H9 (cell line): ENCODE measurements at regions not wholly inside any gene's neighbourhood (a gene's known extent, or its start where the extent isn't known, plus 50 kb on each side); places are given as distances from the start of the nearest gene placed in this dataset.

Experiments
- DNase-seq: peaks from one replicate; pipeline ENCODE4 v3.0.0-alpha.2; 2017
- H2AFZ ChIP-seq: one replicate; pipeline ENCODE4 v1.6.1; 2013; ENCODE audit warnings: mild to moderate bottlenecking, low read length, control low read depth, moderate library complexity
- H2AK5ac ChIP-seq: 2 replicates; pipeline ENCODE4 v1.6.1; 2013; ENCODE audit warnings: low read length, control low read depth, mixed read lengths; ENCODE audit not compliant: insufficient read length
- H2BK120ac ChIP-seq: one replicate; pipeline ENCODE4 v1.6.1; 2013; ENCODE audit warnings: low read depth, mild to moderate bottlenecking, low read length, control low read depth, inconsistent platforms; ENCODE audit not compliant: poor library complexity, severe bottlenecking
- H2BK12ac ChIP-seq: 2 replicates; pipeline ENCODE4 v1.6.1; 2013; ENCODE audit warnings: low read length, control low read depth, mixed read lengths, low read depth; ENCODE audit not compliant: insufficient read length
- H2BK15ac ChIP-seq: 2 replicates; pipeline ENCODE4 v1.6.1; 2013; ENCODE audit warnings: low read depth, low read length, control low read depth
- H2BK20ac ChIP-seq: one replicate; pipeline ENCODE4 v1.6.1; 2013; ENCODE audit warnings: low read depth, mild to moderate bottlenecking, low read length, control low read depth, inconsistent platforms; ENCODE audit not compliant: poor library complexity, severe bottlenecking
- H2BK5ac ChIP-seq: 2 replicates; pipeline ENCODE4 v1.6.1; 2013; ENCODE audit warnings: low read length, control low read depth, mixed read lengths; ENCODE audit not compliant: insufficient read length
- H3K14ac ChIP-seq: 2 replicates; pipeline ENCODE4 v1.6.1; 2013; ENCODE audit warnings: low read length, control low read depth; ENCODE audit not compliant: insufficient read depth
- H3K18ac ChIP-seq: 2 replicates; pipeline ENCODE4 v1.6.1; 2013; ENCODE audit warnings: low read depth, mild to moderate bottlenecking, mixed read lengths, low read length, control low read depth; ENCODE audit not compliant: insufficient read length
- H3K23ac ChIP-seq: 2 replicates; pipeline ENCODE4 v1.6.1; 2013; ENCODE audit warnings: low read length, control low read depth, mixed read lengths, low read depth; ENCODE audit not compliant: insufficient read length
- H3K23me2 ChIP-seq: 2 replicates; pipeline ENCODE4 v1.6.1; 2013; ENCODE audit warnings: low read depth, mild to moderate bottlenecking, mixed read lengths, low read length, control low read depth; ENCODE audit not compliant: insufficient read length, poor library complexity, severe bottlenecking
- H3K27ac ChIP-seq: 2 replicates; pipeline ENCODE4 v1.5.1; 2013; ENCODE audit warnings: low read length, control low read depth, mixed read lengths, low read depth; ENCODE audit not compliant: insufficient read length
- H3K27me3 ChIP-seq: 2 replicates; pipeline ENCODE4 v1.6.1; 2013; ENCODE audit warnings: low read length, control low read depth, inconsistent platforms; ENCODE audit not compliant: insufficient read depth
- H3K4ac ChIP-seq: 2 replicates; pipeline ENCODE4 v1.6.1; 2013; ENCODE audit warnings: low read depth, mild to moderate bottlenecking, control low read depth, inconsistent platforms, low read length, moderate library complexity
- H3K4me1 ChIP-seq: 2 replicates; pipeline ENCODE4 v1.6.1; 2013; ENCODE audit warnings: low read length, control low read depth, inconsistent platforms; ENCODE audit not compliant: insufficient read depth
- H3K4me2 ChIP-seq: 2 replicates; pipeline ENCODE4 v1.6.1; 2013; ENCODE audit warnings: low read length, control low read depth, mixed read lengths; ENCODE audit not compliant: insufficient read length, insufficient read depth
- H3K56ac ChIP-seq: 2 replicates; pipeline ENCODE4 v1.6.1; 2013; ENCODE audit warnings: low read depth, mild to moderate bottlenecking, mixed read lengths, low read length, control low read depth; ENCODE audit not compliant: insufficient read length
- H3K79me1 ChIP-seq: 2 replicates; pipeline ENCODE4 v1.6.1; 2013; ENCODE audit warnings: low read depth, mild to moderate bottlenecking, moderate library complexity, low read length, control low read depth, inconsistent platforms; ENCODE audit not compliant: insufficient read depth, poor library complexity, severe bottlenecking
- H3K79me2 ChIP-seq: 2 replicates; pipeline ENCODE4 v1.6.1; 2013; ENCODE audit warnings: low read length, control low read depth, inconsistent platforms; ENCODE audit not compliant: insufficient read depth
- H3K9ac ChIP-seq: 2 replicates; pipeline ENCODE4 v1.6.1; 2013; ENCODE audit warnings: low read length, control low read depth, mixed read lengths; ENCODE audit not compliant: insufficient read length; ENCODE audit errors: extremely low read depth
- H3K9me3 ChIP-seq: one replicate; pipeline ENCODE4 v1.6.1; 2013; ENCODE audit warnings: low read depth, low read length, inconsistent platforms; ENCODE audit not compliant: control insufficient read depth
- H3T11ph ChIP-seq: one replicate; pipeline ENCODE4 v1.6.1; 2013; ENCODE audit warnings: mild to moderate bottlenecking, low read length, control low read depth, inconsistent platforms
- H4K20me1 ChIP-seq: one replicate; pipeline ENCODE4 v1.6.1; 2013; ENCODE audit not compliant: control insufficient read depth, insufficient read length, insufficient read depth
- H4K5ac ChIP-seq: 2 replicates; pipeline ENCODE4 v1.6.1; 2013; ENCODE audit warnings: low read depth, mild to moderate bottlenecking, mixed read lengths, low read length, control low read depth; ENCODE audit not compliant: insufficient read length
- H4K8ac ChIP-seq: replicated peaks from 2 replicates; pipeline ENCODE4 v1.6.1; 2013; ENCODE audit warnings: low read length, control low read depth, mixed read lengths, low read depth; ENCODE audit not compliant: insufficient read length
- H4K91ac ChIP-seq: 2 replicates; pipeline ENCODE4 v1.6.1; 2013; ENCODE audit warnings: low read depth, mild to moderate bottlenecking, moderate library complexity, mixed read lengths, low read length, control low read depth; ENCODE audit not compliant: insufficient read length
- H3K27ac Mint-ChIP-seq, 3 experiments: 2 replicates in 2 of 3; 3 replicates in 1 of 3; pipeline ENCODE4 v1.8.0; 2020 to 2021; ENCODE audit warnings: mixed read lengths in 3 of 3, mild to moderate bottlenecking in 1 of 3, moderate library complexity in 1 of 3
- H3K27me3 Mint-ChIP-seq: 2 replicates; pipeline ENCODE4 v1.8.0; 2021; ENCODE audit warnings: low read depth, mild to moderate bottlenecking, moderate library complexity, mixed read lengths
- H3K36me3 Mint-ChIP-seq, 3 experiments: 2 replicates in 2 of 3; 3 replicates in 1 of 3; pipeline ENCODE4 v1.8.0; 2020 to 2021; ENCODE audit warnings: low read depth in 3 of 3, mixed read lengths in 3 of 3; ENCODE audit not compliant: insufficient read depth in 1 of 3
- H3K4me1 Mint-ChIP-seq, 2 experiments: 2 replicates each; pipeline ENCODE4 v1.8.0; 2020; ENCODE audit warnings: mixed read lengths in 2 of 2
- H3K4me3 Mint-ChIP-seq, 2 experiments: 2 replicates in 1 of 2; 3 replicates in 1 of 2; pipeline ENCODE4 v1.8.0; 2020 to 2021; ENCODE audit warnings: mild to moderate bottlenecking in 2 of 2, mixed read lengths in 2 of 2, moderate library complexity in 1 of 2
- H3K9me3 Mint-ChIP-seq, 2 experiments: 2 replicates in 1 of 2; 3 replicates in 1 of 2; pipeline ENCODE4 v1.8.0; 2020; ENCODE audit warnings: mild to moderate bottlenecking in 2 of 2, mixed read lengths in 2 of 2, moderate library complexity in 1 of 2
- WGBS: extraction: QIAGEN DNeasy Blood & Tissue Kit; methylation state at CpG from one replicate; pipeline ENCODE4 v1.1.7; 2013; ENCODE audit warnings: missing lambda C conversion rate, low lambda C conversion rate, mixed read lengths; ENCODE audit not compliant: insufficient read length; ENCODE audit errors: extremely low coverage; 5-methylcytosine and 5-hydroxymethylcytosine counted together
- TF ChIP-seq, protein P1 (sequence below): fragments of 200-600 bp; sonication (generic); conservative IDR thresholded peaks from 3 replicates; pipeline ENCODE4 v1.8.0; 2021; ENCODE audit warnings: antibody characterized with exemption, mild to moderate bottlenecking

DNA sequence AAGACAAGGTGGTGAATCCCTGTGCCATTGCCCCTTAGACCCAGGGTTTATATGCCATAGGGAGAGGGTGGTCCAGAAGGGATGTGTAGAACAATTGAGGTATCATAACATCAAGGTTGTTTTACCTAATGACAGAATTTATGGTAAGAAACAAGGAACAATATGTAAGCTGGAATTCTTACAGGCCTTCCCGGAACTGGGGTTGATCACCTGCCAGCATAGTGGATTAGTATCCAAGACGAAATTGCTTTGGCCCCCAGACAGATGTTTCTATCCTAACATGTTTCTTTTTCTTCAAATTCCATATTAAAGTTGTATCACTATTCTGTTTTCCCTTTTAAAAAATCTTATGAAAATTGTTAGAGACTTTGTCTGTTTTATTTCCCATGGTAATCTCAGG, 343.8 kb upstream of the ANO3 start:
- Histone ChIP-seq H3K23me2 (no peaks in the 10 kb centered on the region), H2BK15ac (no peak overlapping the region), H2BK120ac (no peak overlapping the region), H3K27me3 (no peaks in the 10 kb centered on the region), H2BK5ac (no peak overlapping the region), H3K79me1 (no peaks in the 10 kb centered on the region), H4K91ac (no peak overlapping the region), H4K5ac (no peak overlapping the region), H3K79me2 (no peaks in the 10 kb centered on the region), H2BK20ac (no peak overlapping the region), H3K27ac (no peak overlapping the region), H2BK12ac (no peak overlapping the region), H3K56ac (no peak overlapping the region), H2AK5ac (no peak overlapping the region), H3T11ph (no peak overlapping the region), H3K4me1 (no peaks in the 10 kb centered on the region), H2AFZ (no peak overlapping the region), H4K8ac (no peak overlapping the region), H3K4ac (no peak overlapping the region), H3K23ac (no peak overlapping the region), H4K20me1 (no peaks in the 10 kb centered on the region), H3K18ac (no peak overlapping the region), H3K9ac (no peak overlapping the region), H3K4me2 (no peak overlapping the region), H3K14ac (no peak overlapping the region), H3K9me3 (no peaks in the 10 kb centered on the region)
- H3K36me3 Mint-ChIP-seq: no peaks in the 10 kb centered on the region
- no peaks in the 10 kb centered on the region for H3K4me1 Mint-ChIP-seq
- no peak overlapping the region for H3K4me3 Mint-ChIP-seq
- H3K27ac Mint-ChIP-seq: no peak overlapping the region
- no peak for DNase-seq
- H3K27me3 Mint-ChIP-seq: no peaks in the 10 kb centered on the region
- TF ChIP-seq, protein P1, sequence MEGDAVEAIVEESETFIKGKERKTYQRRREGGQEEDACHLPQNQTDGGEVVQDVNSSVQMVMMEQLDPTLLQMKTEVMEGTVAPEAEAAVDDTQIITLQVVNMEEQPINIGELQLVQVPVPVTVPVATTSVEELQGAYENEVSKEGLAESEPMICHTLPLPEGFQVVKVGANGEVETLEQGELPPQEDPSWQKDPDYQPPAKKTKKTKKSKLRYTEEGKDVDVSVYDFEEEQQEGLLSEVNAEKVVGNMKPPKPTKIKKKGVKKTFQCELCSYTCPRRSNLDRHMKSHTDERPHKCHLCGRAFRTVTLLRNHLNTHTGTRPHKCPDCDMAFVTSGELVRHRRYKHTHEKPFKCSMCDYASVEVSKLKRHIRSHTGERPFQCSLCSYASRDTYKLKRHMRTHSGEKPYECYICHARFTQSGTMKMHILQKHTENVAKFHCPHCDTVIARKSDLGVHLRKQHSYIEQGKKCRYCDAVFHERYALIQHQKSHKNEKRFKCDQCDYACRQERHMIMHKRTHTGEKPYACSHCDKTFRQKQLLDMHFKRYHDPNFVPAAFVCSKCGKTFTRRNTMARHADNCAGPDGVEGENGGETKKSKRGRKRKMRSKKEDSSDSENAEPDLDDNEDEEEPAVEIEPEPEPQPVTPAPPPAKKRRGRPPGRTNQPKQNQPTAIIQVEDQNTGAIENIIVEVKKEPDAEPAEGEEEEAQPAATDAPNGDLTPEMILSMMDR: no peak
- H3K9me3 Mint-ChIP-seq: no peaks in the 10 kb centered on the region
- WGBS: no CpG with 5 or more reads among the region's 2 CpGs
